ENCODE measurements at regions not wholly inside any gene's neighbourhood (a gene's known extent, or its start where the extent isn't known, plus 50 kb on each side); places are given as distances from the start of the nearest gene placed in this dataset.

DNA sequence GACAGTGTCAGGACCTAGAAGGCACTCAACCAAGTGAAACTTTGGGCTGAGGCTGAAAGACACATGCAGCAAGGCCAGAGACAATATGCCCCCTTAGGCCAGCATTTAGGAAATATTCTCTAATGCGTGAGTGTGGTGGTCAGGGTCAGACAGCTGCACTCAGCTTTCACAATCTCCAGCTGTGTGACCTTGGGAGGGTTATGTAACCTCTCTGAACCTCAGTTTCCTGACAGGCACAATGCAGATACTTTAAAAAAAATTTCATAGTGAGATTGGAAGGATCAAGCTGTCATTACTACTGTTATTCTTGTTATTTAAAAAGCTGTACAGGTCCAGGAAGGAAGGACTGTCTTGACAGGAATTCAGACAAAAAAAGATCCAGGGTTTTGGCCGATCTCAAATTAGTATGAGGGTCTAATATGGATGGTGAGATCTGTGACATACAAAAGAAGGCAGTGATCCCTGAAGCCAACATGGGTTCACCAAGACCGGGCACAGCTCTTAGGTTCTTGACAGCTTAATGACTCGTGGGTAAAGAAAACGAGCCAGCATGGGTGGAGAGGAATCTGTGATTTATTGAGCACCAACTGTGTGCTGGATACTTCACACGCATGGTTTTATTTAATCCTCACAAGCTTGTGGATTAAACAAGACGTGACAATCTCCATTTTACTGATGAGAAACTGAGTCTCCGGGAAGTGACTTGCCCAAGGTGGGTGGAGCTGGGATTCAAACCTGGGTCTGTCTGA lies 54.6 kb upstream of the POU3F1 start:
- CTCF ChIA-PET, result no interaction called here
- no peaks in the 10 kb centered on the region for H3K4me1 Mint-ChIP-seq (ENCODE audit: low read depth)
- POLR2A ChIA-PET, result no interaction called here
- no peaks in the 10 kb centered on the region for H3K36me3 Mint-ChIP-seq
- DNase-seq, result no peak
- intact Hi-C loops (cut with micrococcal nuclease), result no loop called here
- H3K27me3 Mint-ChIP-seq, result peaks cover 3% of the 10 kb centered on the region
- no peak overlapping the region for H3K27ac Mint-ChIP-seq
- H3K4me3 Mint-ChIP-seq, result no peak overlapping the region
- H3K9me3 Mint-ChIP-seq, result no peaks in the 10 kb centered on the region

DNA sequence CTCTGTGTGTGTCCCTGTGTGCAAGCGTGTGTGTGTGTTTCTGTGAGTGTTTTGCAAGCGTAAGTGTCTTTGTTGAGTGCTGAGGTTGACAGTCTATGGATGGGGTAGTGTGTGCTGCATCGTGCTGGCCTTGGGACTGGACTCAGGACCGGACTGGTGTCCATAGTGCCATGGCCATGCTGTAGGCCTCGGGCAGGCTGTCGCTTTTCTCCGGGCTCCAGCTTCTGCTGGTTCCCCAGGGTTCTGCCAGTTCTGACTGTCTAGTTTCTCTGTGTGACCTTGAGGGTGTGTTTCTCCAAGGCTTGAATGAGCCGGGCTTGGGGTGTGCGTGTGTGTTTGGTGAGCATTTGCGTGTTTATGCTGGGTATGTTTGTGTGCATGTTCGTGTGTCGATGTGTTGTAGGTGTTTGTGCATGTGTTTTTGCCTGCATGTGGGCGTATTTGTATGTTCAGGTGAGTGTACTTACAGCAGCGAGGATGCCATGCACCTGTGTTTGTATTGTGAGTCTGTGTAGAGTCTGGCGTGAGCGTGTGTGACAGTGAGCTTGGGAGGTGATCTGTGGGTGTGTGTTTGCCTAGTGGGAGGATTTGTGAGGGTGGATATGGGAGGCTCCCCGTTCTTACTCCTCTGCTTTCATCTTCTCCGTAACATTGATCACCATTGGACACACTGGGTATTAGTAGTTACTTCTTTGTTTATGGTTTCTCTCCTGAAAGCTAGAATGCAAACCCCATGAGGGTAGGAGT lies 51.7 kb upstream of the POU3F1 start:
- Mint-ChIP-seq H3K4me3 (no peak overlapping the region), H3K9me3 (no peaks in the 10 kb centered on the region), H3K4me1 (ENCODE audit: low read depth) (no peaks in the 10 kb centered on the region), H3K36me3 (no peaks in the 10 kb centered on the region), H3K27me3 (peaks cover 7% of the 10 kb centered on the region), H3K27ac (no peak overlapping the region)
- ChIA-PET POLR2A (no interaction called here), CTCF (no interaction called here)
- intact Hi-C loops (cut with micrococcal nuclease), result no loop called here
- DNase-seq, result no peak

DNA sequence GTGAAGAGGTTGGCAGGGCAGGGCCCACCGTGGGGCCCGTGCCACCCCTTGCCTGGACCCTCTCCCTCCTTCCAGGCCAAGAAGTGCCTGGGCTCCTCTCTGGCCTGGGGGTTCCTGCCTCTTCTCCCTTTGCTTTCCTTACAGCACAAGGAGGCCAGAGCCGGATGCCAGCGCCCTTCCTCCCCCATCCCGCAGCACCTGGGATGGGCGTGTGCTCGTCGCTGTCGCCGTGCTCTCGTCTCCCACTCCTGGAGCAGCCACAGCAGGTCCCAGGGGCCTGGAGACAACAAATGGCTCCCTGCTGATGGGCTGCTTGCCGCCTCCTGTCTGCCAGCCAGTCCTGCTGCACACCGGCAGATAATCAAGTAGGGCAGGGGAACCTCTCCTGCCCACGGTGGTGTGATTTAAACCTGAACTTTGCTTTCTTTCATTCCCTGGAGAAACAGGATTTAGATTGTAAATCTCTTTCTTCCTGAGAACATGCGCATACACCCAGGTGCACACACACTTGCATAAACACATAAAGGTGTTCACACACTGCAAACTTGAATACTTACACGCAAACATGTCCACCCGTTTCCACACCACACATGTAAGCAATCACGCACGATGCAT lies 50.8 kb upstream of the POU3F1 start:
- CTCF ChIA-PET, result no interaction called here
- Mint-ChIP-seq H3K4me3 (no peak overlapping the region), H3K36me3 (no peaks in the 10 kb centered on the region), H3K9me3 (no peaks in the 10 kb centered on the region), H3K27me3 (peaks cover 12% of the 10 kb centered on the region), H3K4me1 (ENCODE audit: low read depth) (no peaks in the 10 kb centered on the region), H3K27ac (no peak overlapping the region)
- intact Hi-C loops (cut with micrococcal nuclease), result no loop called here
- POLR2A ChIA-PET, result no interaction called here
- no peak for DNase-seq

Data from activated CD4-positive, alpha-beta memory T cell treated with anti-CD3 and anti-CD28 coated beads for 36 hours (primary cell).